ENCODE measurements at regions not wholly inside any gene's neighbourhood (a gene's known extent, or its start where the extent isn't known, plus 50 kb on each side); places are given as distances from the start of the nearest gene placed in this dataset.

GRCh38 chr15:58235961-58236360 is 97.8 kb downstream of the AQP9 start:
- TF ChIP-seq GATA3 (IDR thresholded peaks at IDR 0.05; ENCODE audit: low read depth, low read length) = no peak
- TF ChIP-seq GATA2 (IDR thresholded peaks at IDR 0.05; ENCODE audit: low read depth, low read length) = no peak

- no peak for TF ChIP-seq GATA2 (IDR thresholded peaks at IDR 0.05; ENCODE audit: low read depth, low read length)
- TF ChIP-seq GATA3 (IDR thresholded peaks at IDR 0.05; ENCODE audit: low read depth, low read length) = no peak
Observed at GRCh38 chr15:58240191-58240932, 102.2 kb downstream of the AQP9 start.

- TF ChIP-seq GATA2 (IDR thresholded peaks at IDR 0.05; ENCODE audit: low read depth, low read length) = no peak
Observed at GRCh38 chr15:58241872-58242271, 103.7 kb downstream of the AQP9 start.

- peak; percentile 83 for TF ChIP-seq GATA2 (IDR thresholded peaks at IDR 0.05; ENCODE audit: low read depth, low read length)
- TF ChIP-seq GATA3 (IDR thresholded peaks at IDR 0.05; ENCODE audit: low read depth, low read length) = no peak
Observed at GRCh38 chr15:58243070-58243469, 104.9 kb downstream of the AQP9 start.

DNA sequence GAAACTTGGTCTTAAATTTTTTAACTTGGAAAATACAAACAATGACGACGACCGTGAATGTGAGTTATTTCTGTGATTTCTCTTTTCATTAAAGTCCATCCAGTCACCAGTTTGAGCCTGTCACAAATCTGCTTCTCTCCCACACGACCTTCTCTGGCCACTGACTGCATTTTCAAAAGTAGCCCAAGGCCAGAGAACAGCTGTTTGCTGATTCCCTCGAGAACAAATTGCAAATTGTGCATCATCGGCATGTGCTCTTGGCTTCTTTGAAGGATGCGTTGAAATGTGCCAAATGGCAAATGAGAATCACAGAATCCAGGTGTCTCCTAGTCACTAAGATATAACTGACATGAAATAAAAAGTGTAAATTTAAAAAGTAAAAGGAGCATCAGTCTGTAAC is 106.4 kb downstream of the AQP9 start:
- TF ChIP-seq GATA2 (IDR thresholded peaks at IDR 0.05; ENCODE audit: low read depth, low read length) (no peak), GATA3 (IDR thresholded peaks at IDR 0.05; ENCODE audit: low read depth, low read length) (no peak)

- TF ChIP-seq GATA3 (IDR thresholded peaks at IDR 0.05; ENCODE audit: low read depth, low read length) = no peak
- TF ChIP-seq GATA2 (IDR thresholded peaks at IDR 0.05; ENCODE audit: low read depth, low read length) = no peak
Observed at GRCh38 chr15:58246041-58246440, 107.9 kb downstream of the AQP9 start.

GRCh38 chr15:58247855-58248842 is 110.0 kb downstream of the AQP9 start:
- TF ChIP-seq GATA3 (IDR thresholded peaks at IDR 0.05; ENCODE audit: low read depth, low read length) (no peak), GATA2 (IDR thresholded peaks at IDR 0.05; ENCODE audit: low read depth, low read length) (no peak)

DNA sequence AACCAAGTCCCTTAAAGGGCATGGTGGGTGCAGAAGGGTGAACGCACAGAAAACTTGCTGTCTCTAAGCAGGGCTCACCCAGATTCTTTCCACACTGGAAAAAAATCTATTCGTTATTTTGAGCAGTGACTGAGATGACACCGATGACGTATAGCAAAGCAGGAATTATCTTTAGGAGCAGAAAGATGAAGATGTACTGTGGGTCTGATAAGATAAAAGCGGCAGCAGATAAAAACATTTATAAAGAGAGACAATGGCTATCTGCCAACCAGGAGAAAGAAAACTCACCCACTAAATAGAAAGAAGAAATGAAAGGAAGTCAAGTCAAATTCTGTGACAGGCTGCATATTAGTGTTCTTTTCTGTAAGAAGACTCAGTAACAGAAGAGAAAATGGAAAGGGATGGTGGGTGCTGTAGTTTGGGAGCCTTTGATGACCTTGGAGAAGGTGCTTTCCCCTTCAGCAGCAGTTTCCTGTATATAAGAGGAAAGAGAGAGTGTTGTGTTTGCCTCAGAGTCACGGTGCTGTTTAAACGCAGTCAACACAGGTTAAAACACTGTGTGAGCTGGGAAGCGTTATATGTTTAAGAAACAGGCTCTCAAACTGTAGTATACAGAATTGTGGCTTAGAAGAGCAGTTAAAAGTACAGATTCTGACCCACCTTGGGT is 111.6 kb downstream of the AQP9 start:
- TF ChIP-seq GATA3 (IDR thresholded peaks at IDR 0.05; ENCODE audit: low read depth, low read length) (peak; percentile 59; the same call in 1 of the 2 replicates), GATA2 (IDR thresholded peaks at IDR 0.05; ENCODE audit: low read depth, low read length) (peak; percentile 56; the same call in 1 of the 2 replicates)

- TF ChIP-seq GATA2 (IDR thresholded peaks at IDR 0.05; ENCODE audit: low read depth, low read length) (peak; percentile 35; the same call in 1 of the 2 replicates), GATA3 (IDR thresholded peaks at IDR 0.05; ENCODE audit: low read depth, low read length) (no peak)
Observed at GRCh38 chr15:58252586-58253323, 114.6 kb downstream of the AQP9 start.

DNA sequence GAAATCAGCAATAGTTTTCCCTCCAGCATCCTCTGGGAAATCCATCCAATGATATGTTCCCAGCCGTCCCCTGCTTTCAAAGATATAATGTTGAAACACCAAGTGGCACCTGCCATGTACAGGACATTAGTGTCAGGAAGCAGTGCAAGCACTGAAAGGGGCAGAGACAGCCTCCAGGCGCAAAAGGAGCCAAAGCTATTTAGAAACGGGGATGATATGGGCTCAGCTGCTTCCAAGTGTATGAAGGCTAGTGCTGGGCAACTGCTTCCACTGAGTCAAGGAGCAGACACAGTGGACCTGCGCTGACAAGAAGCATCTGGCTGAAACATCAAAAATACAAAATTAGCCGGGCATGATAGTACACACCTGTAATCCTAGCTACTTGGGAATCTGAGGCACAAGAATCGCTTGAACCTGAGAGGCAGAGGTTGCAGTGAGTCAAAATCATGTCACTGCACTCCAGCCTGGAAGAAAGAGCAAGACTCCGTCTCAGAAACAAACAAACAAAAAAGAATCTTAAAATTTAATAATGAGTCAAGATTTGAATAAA is 119.7 kb downstream of the AQP9 start:
- no peak for TF ChIP-seq GATA3 (IDR thresholded peaks at IDR 0.05; ENCODE audit: low read depth, low read length)
- TF ChIP-seq GATA2 (IDR thresholded peaks at IDR 0.05; ENCODE audit: low read depth, low read length) = no peak

GRCh38 chr15:58258501-58259292 is 120.5 kb downstream of the AQP9 start:
- TF ChIP-seq GATA3 (IDR thresholded peaks at IDR 0.05; ENCODE audit: low read depth, low read length) (no peak), GATA2 (IDR thresholded peaks at IDR 0.05; ENCODE audit: low read depth, low read length) (no peak)

DNA sequence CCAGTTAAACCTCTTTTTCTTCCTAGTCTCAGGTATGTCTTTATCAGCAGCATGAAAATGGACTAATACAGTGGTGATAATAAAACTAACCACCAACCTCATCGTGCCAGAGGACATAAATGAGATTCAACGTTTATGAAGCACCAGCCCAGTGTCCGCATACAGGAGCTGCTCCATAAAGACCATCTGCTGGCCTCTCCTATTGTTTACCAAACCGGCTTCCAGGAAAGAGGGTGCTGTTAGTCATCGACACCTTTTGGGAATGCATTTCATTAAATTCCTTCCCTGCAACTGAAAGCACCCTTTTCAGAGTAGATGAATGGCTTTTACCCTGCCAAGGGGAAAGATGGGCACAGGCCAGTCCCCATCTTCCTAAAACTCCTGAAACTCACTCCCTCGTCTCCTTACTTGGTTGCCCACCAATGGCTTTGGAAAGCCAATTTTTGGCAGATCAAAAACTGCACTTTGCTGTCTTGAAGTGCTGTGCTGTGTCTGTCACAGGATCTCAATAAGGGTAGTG is 122.1 kb downstream of the AQP9 start:
- TF ChIP-seq GATA3 (IDR thresholded peaks at IDR 0.05; ENCODE audit: low read depth, low read length) (no peak), GATA2 (IDR thresholded peaks at IDR 0.05; ENCODE audit: low read depth, low read length) (no peak)
